ENCODE measurements at regions not wholly inside any gene's neighbourhood (a gene's known extent, or its start where the extent isn't known, plus 50 kb on each side); places are given as distances from the start of the nearest gene placed in this dataset.

- ATAC-seq = no peak
These were observed 1981.3 kb upstream of the IGFBP7 start for GRCh38 chr4:59091146-59092142.

GRCh38 chr4:59094505-59094904 lies 1984.3 kb upstream of the IGFBP7 start:
- no peak overlapping the region for H3K4me3 Mint-ChIP-seq
- ChIA-PET CTCF (no interaction called here), POLR2A (no interaction called here)
- H3K36me3 Mint-ChIP-seq (ENCODE audit: low read depth) = no peaks in the 10 kb centered on the region
- peaks cover 10% of the 10 kb centered on the region for H3K9me3 Mint-ChIP-seq (ENCODE audit: insufficient read depth)
- no peaks in the 10 kb centered on the region for H3K27me3 Mint-ChIP-seq (ENCODE audit: low read depth)
- no peaks in the 10 kb centered on the region for H3K4me1 Mint-ChIP-seq (ENCODE audit: low read depth)
- H3K27ac Mint-ChIP-seq = no peak overlapping the region
- DNase-seq (no peak), ATAC-seq (no peak)

More at GRCh38 chr4:59091146-59092142, 1981.3 kb upstream of the IGFBP7 start:
- ChIA-PET POLR2A (no interaction called here), CTCF (no interaction called here)
- Mint-ChIP-seq H3K27ac (no peak overlapping the region), H3K27me3 (ENCODE audit: low read depth) (no peaks in the 10 kb centered on the region), H3K4me1 (ENCODE audit: low read depth) (no peaks in the 10 kb centered on the region), H3K36me3 (ENCODE audit: low read depth) (no peaks in the 10 kb centered on the region), H3K4me3 (no peak overlapping the region), H3K9me3 (ENCODE audit: insufficient read depth) (peaks cover 12% of the 10 kb centered on the region)
- DNase-seq = no peak

GRCh38 chr4:59102311-59102710 lies 1992.1 kb upstream of the IGFBP7 start:
- no peaks in the 10 kb centered on the region for H3K27me3 Mint-ChIP-seq (ENCODE audit: low read depth)
- H3K4me1 Mint-ChIP-seq (ENCODE audit: low read depth) = no peaks in the 10 kb centered on the region
- no peak overlapping the region for H3K4me3 Mint-ChIP-seq
- no peak for DNase-seq
- H3K27ac Mint-ChIP-seq = no peak overlapping the region
- ChIA-PET CTCF (no interaction called here), POLR2A (no interaction called here)
- no peak for ATAC-seq
- H3K36me3 Mint-ChIP-seq (ENCODE audit: low read depth) = no peaks in the 10 kb centered on the region
- H3K9me3 Mint-ChIP-seq (ENCODE audit: insufficient read depth) = peaks cover 14% of the 10 kb centered on the region

- CTCF ChIA-PET = no interaction called here
These were observed 2010.2 kb upstream of the IGFBP7 start for GRCh38 chr4:59120287-59120814.

GRCh38 chr4:59122626-59123025 lies 2012.4 kb upstream of the IGFBP7 start:
- peaks cover 4% of the 10 kb centered on the region for H3K9me3 Mint-ChIP-seq (ENCODE audit: insufficient read depth)

More at GRCh38 chr4:59120287-59120814, 2010.2 kb upstream of the IGFBP7 start:
- Mint-ChIP-seq H3K36me3 (ENCODE audit: low read depth) (no peaks in the 10 kb centered on the region), H3K27ac (no peak overlapping the region), H3K9me3 (ENCODE audit: insufficient read depth) (peaks cover 8% of the 10 kb centered on the region), H3K4me1 (ENCODE audit: low read depth) (no peaks in the 10 kb centered on the region), H3K27me3 (ENCODE audit: low read depth) (no peaks in the 10 kb centered on the region), H3K4me3 (no peak overlapping the region)
- POLR2A ChIA-PET = no interaction called here
- DNase-seq (no peak), ATAC-seq (no peak)

GRCh38 chr4:59126159-59126558 lies 2016.0 kb upstream of the IGFBP7 start:
- Mint-ChIP-seq H3K36me3 (ENCODE audit: low read depth) (no peaks in the 10 kb centered on the region), H3K4me3 (no peak overlapping the region), H3K27me3 (ENCODE audit: low read depth) (no peaks in the 10 kb centered on the region), H3K4me1 (ENCODE audit: low read depth) (no peaks in the 10 kb centered on the region), H3K27ac (no peak overlapping the region), H3K9me3 (ENCODE audit: insufficient read depth) (peaks cover 1% of the 10 kb centered on the region)
- POLR2A ChIA-PET = no interaction called here
- ATAC-seq = no peak
- CTCF ChIA-PET = no interaction called here
- DNase-seq = no peak

More at GRCh38 chr4:59122626-59123025, 2012.4 kb upstream of the IGFBP7 start:
- ChIA-PET POLR2A (no interaction called here), CTCF (no interaction called here)
- H3K4me1 Mint-ChIP-seq (ENCODE audit: low read depth) = no peaks in the 10 kb centered on the region
- H3K4me3 Mint-ChIP-seq = no peak overlapping the region
- no peaks in the 10 kb centered on the region for H3K36me3 Mint-ChIP-seq (ENCODE audit: low read depth)
- H3K27me3 Mint-ChIP-seq (ENCODE audit: low read depth) = no peaks in the 10 kb centered on the region
- H3K27ac Mint-ChIP-seq = no peak overlapping the region
- DNase-seq (no peak), ATAC-seq (no peak)

- Mint-ChIP-seq H3K9me3 (ENCODE audit: insufficient read depth) (peaks cover 3% of the 10 kb centered on the region), H3K36me3 (ENCODE audit: low read depth) (no peaks in the 10 kb centered on the region), H3K27ac (no peak overlapping the region), H3K4me3 (no peak overlapping the region), H3K27me3 (ENCODE audit: low read depth) (no peaks in the 10 kb centered on the region), H3K4me1 (ENCODE audit: low read depth) (no peaks in the 10 kb centered on the region)
- DNase-seq = no peak
- ChIA-PET POLR2A (no interaction called here), CTCF (no interaction called here)
- no peak for ATAC-seq
These were observed 2016.8 kb upstream of the IGFBP7 start for GRCh38 chr4:59127006-59127405.

- H3K36me3 Mint-ChIP-seq (ENCODE audit: low read depth) = no peaks in the 10 kb centered on the region
- ChIA-PET CTCF (no interaction called here), POLR2A (no interaction called here)
- DNase-seq = no peak
- no peak for ATAC-seq
- H3K9me3 Mint-ChIP-seq (ENCODE audit: insufficient read depth) = peaks cover 5% of the 10 kb centered on the region
- H3K4me1 Mint-ChIP-seq (ENCODE audit: low read depth) = no peaks in the 10 kb centered on the region
- no peaks in the 10 kb centered on the region for H3K27me3 Mint-ChIP-seq (ENCODE audit: low read depth)
- H3K27ac Mint-ChIP-seq = no peak overlapping the region
- H3K4me3 Mint-ChIP-seq = no peak overlapping the region
These were observed 2017.6 kb upstream of the IGFBP7 start for GRCh38 chr4:59127743-59128142.

GRCh38 chr4:59135248-59135985 lies 2025.2 kb upstream of the IGFBP7 start:
- ChIA-PET CTCF (no interaction called here), POLR2A (no interaction called here)
- H3K9me3 Mint-ChIP-seq (ENCODE audit: insufficient read depth) = peaks cover 13% of the 10 kb centered on the region
- no peaks in the 10 kb centered on the region for H3K4me1 Mint-ChIP-seq (ENCODE audit: low read depth)
- H3K27me3 Mint-ChIP-seq (ENCODE audit: low read depth) = no peaks in the 10 kb centered on the region
- no peak overlapping the region for H3K4me3 Mint-ChIP-seq
- H3K36me3 Mint-ChIP-seq (ENCODE audit: low read depth) = no peaks in the 10 kb centered on the region
- H3K27ac Mint-ChIP-seq = no peak overlapping the region
- DNase-seq (no peak), ATAC-seq (no peak)

- peaks cover 14% of the 10 kb centered on the region for H3K9me3 Mint-ChIP-seq (ENCODE audit: insufficient read depth)
These were observed 2038.9 kb upstream of the ADGRL3 start for GRCh38 chr4:59161249-59161648.

GRCh38 chr4:59175617-59176016 lies 2024.5 kb upstream of the ADGRL3 start:
- H3K36me3 Mint-ChIP-seq (ENCODE audit: low read depth) = no peaks in the 10 kb centered on the region
- POLR2A ChIA-PET = no interaction called here
- ATAC-seq (no peak), DNase-seq (no peak)
- H3K4me1 Mint-ChIP-seq (ENCODE audit: low read depth) = no peaks in the 10 kb centered on the region
- CTCF ChIA-PET = no interaction called here
- no peak overlapping the region for H3K4me3 Mint-ChIP-seq
- no peak overlapping the region for H3K27ac Mint-ChIP-seq
- no peaks in the 10 kb centered on the region for H3K9me3 Mint-ChIP-seq (ENCODE audit: insufficient read depth)
- no peaks in the 10 kb centered on the region for H3K27me3 Mint-ChIP-seq (ENCODE audit: low read depth)

More at GRCh38 chr4:59161249-59161648, 2038.9 kb upstream of the ADGRL3 start:
- ChIA-PET CTCF (no interaction called here), POLR2A (no interaction called here)
- no peak overlapping the region for H3K27ac Mint-ChIP-seq
- H3K36me3 Mint-ChIP-seq (ENCODE audit: low read depth) = no peaks in the 10 kb centered on the region
- ATAC-seq (no peak), DNase-seq (no peak)
- H3K4me3 Mint-ChIP-seq = no peak overlapping the region
- H3K27me3 Mint-ChIP-seq (ENCODE audit: low read depth) = no peaks in the 10 kb centered on the region
- no peaks in the 10 kb centered on the region for H3K4me1 Mint-ChIP-seq (ENCODE audit: low read depth)

- ChIA-PET CTCF (no interaction called here), POLR2A (no interaction called here)
- DNase-seq = no peak
- Mint-ChIP-seq H3K4me3 (no peak overlapping the region), H3K36me3 (ENCODE audit: low read depth) (no peaks in the 10 kb centered on the region), H3K4me1 (ENCODE audit: low read depth) (no peaks in the 10 kb centered on the region), H3K27ac (no peak overlapping the region), H3K9me3 (ENCODE audit: insufficient read depth) (no peaks in the 10 kb centered on the region), H3K27me3 (ENCODE audit: low read depth) (no peaks in the 10 kb centered on the region)
- no peak for ATAC-seq
These were observed 2020.8 kb upstream of the ADGRL3 start for GRCh38 chr4:59179372-59179771.
